ENCODE measurements at regions not wholly inside any gene's neighbourhood (a gene's known extent, or its start where the extent isn't known, plus 50 kb on each side); places are given as distances from the start of the nearest gene placed in this dataset.
"Not testable (repeated sequence)": the region's sequence is repeated elsewhere in the genome, so short reads cannot be mapped to it uniquely, and the experiment has no call there.

- no peak overlapping the region for H3K9ac ChIP-seq (ENCODE audit: insufficient read length, low read depth)
Measured at GRCh38 chr4:149910177-149910576, 94.5 kb upstream of the IQCM start.

GRCh38 chr4:149910604-149911350 is 95.1 kb upstream of the IQCM start:
- H3K9ac ChIP-seq (ENCODE audit: insufficient read length, low read depth), result no peak overlapping the region

More at GRCh38 chr4:149910177-149910576, 94.5 kb upstream of the IQCM start:
- TF ChIP-seq ZNF274 (IDR thresholded peaks at IDR 0.05; ENCODE audit: low read depth, low read length) (no peak), YY1 (IDR thresholded peaks at IDR 0.05; ENCODE audit: insufficient read depth, insufficient read length) (no peak), SUZ12 (IDR thresholded peaks at IDR 0.05; ENCODE audit: extremely low read depth, insufficient read depth, insufficient read length) (no peak)
- no peak for DNase-seq (ENCODE audit: low read depth, low spot score)
- no peak overlapping the region for H3K4me3 ChIP-seq (ENCODE audit: insufficient read length, low read depth)
- no peaks in the 10 kb centered on the region; the same call in 1 of the 2 replicates for H3K9me3 ChIP-seq (ENCODE audit: insufficient read depth, low read length)
- no peaks in the 10 kb centered on the region for H3K4me1 ChIP-seq (ENCODE audit: insufficient read depth, insufficient read length)
- no peaks in the 10 kb centered on the region for H3K36me3 ChIP-seq (ENCODE audit: insufficient read depth, insufficient read length, low read length)
- H3K27me3 ChIP-seq (ENCODE audit: insufficient read depth, insufficient read length), result no peaks in the 10 kb centered on the region

GRCh38 chr4:149911354-149911753 is 95.7 kb upstream of the IQCM start:
- H3K4me3 ChIP-seq (ENCODE audit: insufficient read length, low read depth), result no peak overlapping the region
- no peaks in the 10 kb centered on the region; the same call in 1 of the 2 replicates for H3K9me3 ChIP-seq (ENCODE audit: insufficient read depth, low read length)
- no peaks in the 10 kb centered on the region for H3K36me3 ChIP-seq (ENCODE audit: insufficient read depth, insufficient read length, low read length)
- no peaks in the 10 kb centered on the region for H3K4me1 ChIP-seq (ENCODE audit: insufficient read depth, insufficient read length)
- no peaks in the 10 kb centered on the region for H3K27me3 ChIP-seq (ENCODE audit: insufficient read depth, insufficient read length)
- H3K9ac ChIP-seq (ENCODE audit: insufficient read length, low read depth), result no peak overlapping the region
- TF ChIP-seq ZNF274 (IDR thresholded peaks at IDR 0.05; ENCODE audit: low read depth, low read length), result no peak
- TF ChIP-seq SUZ12 (IDR thresholded peaks at IDR 0.05; ENCODE audit: extremely low read depth, insufficient read depth, insufficient read length), result no peak
- no peak for TF ChIP-seq YY1 (IDR thresholded peaks at IDR 0.05; ENCODE audit: insufficient read depth, insufficient read length)
- DNase-seq (ENCODE audit: low read depth, low spot score), result no peak

More at GRCh38 chr4:149910604-149911350, 95.1 kb upstream of the IQCM start:
- Histone ChIP-seq H3K36me3 (ENCODE audit: insufficient read depth, insufficient read length, low read length) (no peaks in the 10 kb centered on the region), H3K4me1 (ENCODE audit: insufficient read depth, insufficient read length) (no peaks in the 10 kb centered on the region), H3K9me3 (ENCODE audit: insufficient read depth, low read length) (no peaks in the 10 kb centered on the region; the same call in 1 of the 2 replicates), H3K27me3 (ENCODE audit: insufficient read depth, insufficient read length) (no peaks in the 10 kb centered on the region), H3K4me3 (ENCODE audit: insufficient read length, low read depth) (no peak overlapping the region)
- TF ChIP-seq SUZ12 (IDR thresholded peaks at IDR 0.05; ENCODE audit: extremely low read depth, insufficient read depth, insufficient read length), result no peak
- TF ChIP-seq YY1 (IDR thresholded peaks at IDR 0.05; ENCODE audit: insufficient read depth, insufficient read length), result no peak
- TF ChIP-seq ZNF274 (IDR thresholded peaks at IDR 0.05; ENCODE audit: low read depth, low read length), result no peak
- no peak for DNase-seq (ENCODE audit: low read depth, low spot score)

DNA sequence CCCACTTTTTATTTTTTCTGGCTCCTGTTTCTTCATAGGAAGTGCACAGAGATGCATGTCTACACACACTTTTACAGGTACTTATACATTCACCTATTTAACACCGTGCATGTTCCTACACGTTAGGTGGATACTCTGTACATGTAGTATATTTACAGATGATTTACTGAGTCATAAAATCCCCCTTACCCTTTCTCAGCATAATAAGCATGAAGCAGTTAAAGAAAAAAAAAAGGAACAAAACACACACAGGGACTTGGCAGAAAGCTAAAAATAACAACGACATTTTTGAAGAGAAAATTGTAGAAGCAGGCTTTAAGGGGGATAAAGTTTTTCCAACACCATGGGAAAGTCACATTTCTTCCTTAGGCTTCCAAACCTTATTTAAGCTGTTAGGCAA is 96.4 kb upstream of the IQCM start:
- no peak overlapping the region for H3K9ac ChIP-seq (ENCODE audit: insufficient read length, low read depth)
- TF ChIP-seq YY1 (IDR thresholded peaks at IDR 0.05; ENCODE audit: insufficient read depth, insufficient read length) (no peak), ZNF274 (IDR thresholded peaks at IDR 0.05; ENCODE audit: low read depth, low read length) (no peak), SUZ12 (IDR thresholded peaks at IDR 0.05; ENCODE audit: extremely low read depth, insufficient read depth, insufficient read length) (no peak)
- H3K4me1 ChIP-seq (ENCODE audit: insufficient read depth, insufficient read length), result no peaks in the 10 kb centered on the region

GRCh38 chr4:149914119-149915115 is 98.8 kb upstream of the IQCM start:
- Histone ChIP-seq H3K4me3 (ENCODE audit: insufficient read length, low read depth) (no peak overlapping the region), H3K27me3 (ENCODE audit: insufficient read depth, insufficient read length) (no peaks in the 10 kb centered on the region), H3K36me3 (ENCODE audit: insufficient read depth, insufficient read length, low read length) (no peaks in the 10 kb centered on the region), H3K9ac (ENCODE audit: insufficient read length, low read depth) (no peak overlapping the region), H3K4me1 (ENCODE audit: insufficient read depth, insufficient read length) (no peaks in the 10 kb centered on the region), H3K9me3 (ENCODE audit: insufficient read depth, low read length) (no peaks in the 10 kb centered on the region; the same call in 1 of the 2 replicates)
- DNase-seq (ENCODE audit: low read depth, low spot score), result peak; percentile 36
- TF ChIP-seq ZNF274 (IDR thresholded peaks at IDR 0.05; ENCODE audit: low read depth, low read length) (no peak), SUZ12 (IDR thresholded peaks at IDR 0.05; ENCODE audit: extremely low read depth, insufficient read depth, insufficient read length) (no peak), YY1 (IDR thresholded peaks at IDR 0.05; ENCODE audit: insufficient read depth, insufficient read length) (no peak)

More for the DNA sequence above, 96.4 kb upstream of the IQCM start:
- DNase-seq (ENCODE audit: low read depth, low spot score), result no peak
- no peaks in the 10 kb centered on the region for H3K27me3 ChIP-seq (ENCODE audit: insufficient read depth, insufficient read length)
- H3K9me3 ChIP-seq (ENCODE audit: insufficient read depth, low read length), result no peaks in the 10 kb centered on the region; the same call in 1 of the 2 replicates
- no peaks in the 10 kb centered on the region for H3K36me3 ChIP-seq (ENCODE audit: insufficient read depth, insufficient read length, low read length)
- H3K4me3 ChIP-seq (ENCODE audit: insufficient read length, low read depth), result no peak overlapping the region

GRCh38 chr4:149915735-149916134 is 100.1 kb upstream of the IQCM start:
- H3K4me1 ChIP-seq (ENCODE audit: insufficient read depth, insufficient read length); H3K9ac ChIP-seq (ENCODE audit: insufficient read length, low read depth); H3K27me3 ChIP-seq (ENCODE audit: insufficient read depth, insufficient read length); H3K4me3 ChIP-seq (ENCODE audit: insufficient read length, low read depth); H3K9me3 ChIP-seq (ENCODE audit: insufficient read depth, low read length); H3K36me3 ChIP-seq (ENCODE audit: insufficient read depth, insufficient read length, low read length); DNase-seq (ENCODE audit: low read depth, low spot score): not testable (repeated sequence)

- no peaks in the 10 kb centered on the region for H3K9me3 ChIP-seq (ENCODE audit: insufficient read depth, low read length)
- H3K4me3 ChIP-seq (ENCODE audit: insufficient read length, low read depth), result no peak overlapping the region
- no peak for DNase-seq (ENCODE audit: low read depth, low spot score)
- no peaks in the 10 kb centered on the region for H3K27me3 ChIP-seq (ENCODE audit: insufficient read depth, insufficient read length)
- TF ChIP-seq YY1 (IDR thresholded peaks at IDR 0.05; ENCODE audit: insufficient read depth, insufficient read length) (no peak), ZNF274 (IDR thresholded peaks at IDR 0.05; ENCODE audit: low read depth, low read length) (no peak), SUZ12 (IDR thresholded peaks at IDR 0.05; ENCODE audit: extremely low read depth, insufficient read depth, insufficient read length) (no peak)
- H3K36me3 ChIP-seq (ENCODE audit: insufficient read depth, insufficient read length, low read length), result no peaks in the 10 kb centered on the region
- H3K4me1 ChIP-seq (ENCODE audit: insufficient read depth, insufficient read length), result no peaks in the 10 kb centered on the region
- H3K9ac ChIP-seq (ENCODE audit: insufficient read length, low read depth), result no peak overlapping the region
Measured at GRCh38 chr4:149923736-149924135, 108.1 kb upstream of the IQCM start.
